ENCODE measurements at regions not wholly inside any gene's neighbourhood (a gene's known extent, or its start where the extent isn't known, plus 50 kb on each side); places are given as distances from the start of the nearest gene placed in this dataset.

- H3K36me3 Mint-ChIP-seq (ENCODE audit: low read depth) = peaks cover 4% of the 10 kb centered on the region
- intact Hi-C loops (cut with micrococcal nuclease) = no loop called here
- ATAC-seq (peak; percentile 24), DNase-seq (peak; percentile 11)
- no peaks in the 10 kb centered on the region for H3K27me3 Mint-ChIP-seq
- ChIA-PET CTCF (no interaction called here), POLR2A (no interaction called here)
- peaks cover 6% of the 10 kb centered on the region for H3K9me3 Mint-ChIP-seq
- no peak overlapping the region for H3K27ac Mint-ChIP-seq
- peaks cover 4% of the 10 kb centered on the region for H3K4me1 Mint-ChIP-seq (ENCODE audit: low read depth)
- H3K4me3 Mint-ChIP-seq = no peak overlapping the region
- TF ChIP-seq CTCF (IDR thresholded peaks at IDR 0.05) = peak; percentile 25
These were observed 197.3 kb upstream of the SDK2 start for GRCh38 chr17:73841431-73842060.

GRCh38 chr17:73847952-73848351 is 203.7 kb upstream of the SDK2 start:
- H3K27ac Mint-ChIP-seq = no peak overlapping the region
- no peak for ATAC-seq
- intact Hi-C loops (cut with micrococcal nuclease) = no loop called here
- H3K4me1 Mint-ChIP-seq (ENCODE audit: low read depth) = peaks cover 5% of the 10 kb centered on the region
- no peaks in the 10 kb centered on the region for H3K9me3 Mint-ChIP-seq
- POLR2A ChIA-PET = no interaction called here
- H3K27me3 Mint-ChIP-seq = no peaks in the 10 kb centered on the region
- H3K36me3 Mint-ChIP-seq (ENCODE audit: low read depth) = no peaks in the 10 kb centered on the region
- no peak overlapping the region for H3K4me3 Mint-ChIP-seq
- DNase-seq = no peak
- CTCF ChIA-PET = no interaction called here
- TF ChIP-seq CTCF (IDR thresholded peaks at IDR 0.05) = no peak

GRCh38 chr17:73850426-73850825 is 206.2 kb upstream of the SDK2 start:
- intact Hi-C loops (cut with micrococcal nuclease) = no loop called here
- no peak for TF ChIP-seq CTCF (IDR thresholded peaks at IDR 0.05)
- H3K4me3 Mint-ChIP-seq = no peak overlapping the region
- H3K36me3 Mint-ChIP-seq (ENCODE audit: low read depth) = no peaks in the 10 kb centered on the region
- ATAC-seq (no peak), DNase-seq (no peak)
- no peaks in the 10 kb centered on the region for H3K27me3 Mint-ChIP-seq
- POLR2A ChIA-PET = no interaction called here
- CTCF ChIA-PET = no interaction called here
- H3K4me1 Mint-ChIP-seq (ENCODE audit: low read depth) = peaks cover 5% of the 10 kb centered on the region
- no peak overlapping the region for H3K27ac Mint-ChIP-seq
- H3K9me3 Mint-ChIP-seq = peaks cover 6% of the 10 kb centered on the region

DNA sequence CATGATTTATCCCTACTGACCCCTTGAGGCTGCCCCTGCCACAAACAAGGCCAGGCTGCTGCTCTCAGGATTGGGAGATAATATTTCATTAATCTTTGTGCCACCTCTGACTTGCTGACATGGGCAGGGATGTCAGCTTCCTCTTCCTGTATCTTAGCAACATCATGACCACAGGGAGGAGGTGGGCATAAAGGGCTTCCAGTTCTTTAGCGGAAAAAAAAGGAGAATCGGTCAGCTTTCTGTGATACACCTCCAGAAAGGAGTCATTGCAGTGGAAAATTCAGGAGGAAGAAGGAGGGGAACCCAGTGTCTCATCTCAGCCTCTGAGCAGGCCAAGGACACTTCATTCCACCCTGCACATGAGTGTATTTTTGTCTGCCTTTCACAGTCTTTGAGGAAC is 206.8 kb upstream of the SDK2 start:
- CTCF ChIA-PET = no interaction called here
- no peaks in the 10 kb centered on the region for H3K27me3 Mint-ChIP-seq
- H3K9me3 Mint-ChIP-seq = peaks cover 6% of the 10 kb centered on the region
- peaks cover 5% of the 10 kb centered on the region for H3K4me1 Mint-ChIP-seq (ENCODE audit: low read depth)
- TF ChIP-seq CTCF (IDR thresholded peaks at IDR 0.05) = no peak
- ATAC-seq (no peak), DNase-seq (no peak)
- H3K36me3 Mint-ChIP-seq (ENCODE audit: low read depth) = no peaks in the 10 kb centered on the region
- H3K27ac Mint-ChIP-seq = no peak overlapping the region
- intact Hi-C loops (cut with micrococcal nuclease) = no loop called here
- no peak overlapping the region for H3K4me3 Mint-ChIP-seq
- POLR2A ChIA-PET = no interaction called here

DNA sequence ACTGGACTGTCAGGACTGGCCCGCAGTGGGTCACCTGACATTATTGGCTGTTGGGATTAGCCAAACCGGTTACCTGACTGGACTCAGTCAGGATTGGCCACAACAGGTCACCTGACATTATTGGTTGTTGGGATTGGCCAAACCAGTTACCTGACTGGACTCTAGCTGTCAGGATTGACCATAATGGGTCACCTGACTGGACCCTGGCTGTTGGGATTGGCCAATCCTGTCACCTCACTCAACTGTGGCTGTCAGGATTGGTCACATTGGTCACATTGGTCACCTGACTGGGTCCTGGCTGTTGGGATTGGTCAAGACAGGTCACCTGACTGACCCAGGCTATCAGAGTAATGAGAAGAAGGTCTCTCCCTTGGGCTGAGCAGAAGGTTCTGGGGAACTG is 207.7 kb upstream of the SDK2 start:
- Mint-ChIP-seq H3K27me3 (no peaks in the 10 kb centered on the region), H3K4me3 (no peak overlapping the region), H3K36me3 (ENCODE audit: low read depth) (no peaks in the 10 kb centered on the region), H3K4me1 (ENCODE audit: low read depth) (peaks cover 5% of the 10 kb centered on the region), H3K27ac (no peak overlapping the region), H3K9me3 (peaks cover 6% of the 10 kb centered on the region)
- DNase-seq (no peak), ATAC-seq (no peak)
- no peak for TF ChIP-seq CTCF (IDR thresholded peaks at IDR 0.05)
- ChIA-PET POLR2A (no interaction called here), CTCF (no interaction called here)
- intact Hi-C loops (cut with micrococcal nuclease) = no loop called here

Measured in activated CD8-positive, alpha-beta T cell treated with anti-CD3 and anti-CD28 coated beads for 36 hours (primary cell).